Adrenal gland (tissue), 9 donors: ENCODE measurements at regions not wholly inside any gene's neighbourhood (a gene's known extent, or its start where the extent isn't known, plus 50 kb on each side); places are given as distances from the start of the nearest gene placed in this dataset.

Source experiments
- DNase-seq, 7 donors: peaks; one replicate each; pipeline ENCODE4 v3.0.0-alpha.2; 2019 to 2020
- H3K27ac ChIP-seq, 5 donors: fragments of 200-600 bp; sonication (generic) in 4 of 5; 1 replicate in 3 of 5; 2 replicates in 2 of 5; pipeline versions ENCODE4 v1.5.1 to v1.8.0; 2016 to 2020; ENCODE audit warnings: mild to moderate bottlenecking in 1 of 5
- H3K27me3 ChIP-seq: fragments of 200-600 bp; 2 replicates; pipeline ENCODE4 v1.8.0; 2021
- H3K36me3 ChIP-seq, 2 donors: fragments of 200-600 bp; replicated peaks in 1 of 2; 1 replicate in 1 of 2; 2 replicates in 1 of 2; pipeline versions ENCODE4 v1.5.1 to v1.8.0; 2018 to 2022
- H3K4me1 ChIP-seq, 2 donors: fragments of 200-600 bp; replicated peaks in 1 of 2; 1 replicate in 1 of 2; 2 replicates in 1 of 2; pipeline versions ENCODE4 v1.5.1 to v1.8.0; 2018 to 2021
- H3K4me3 ChIP-seq, 4 donors: fragments of 200-600 bp; sonication (generic) in 3 of 4; one replicate each; pipeline ENCODE4 v1.5.1; 2016 to 2018
- H3K9me3 ChIP-seq, 3 donors: fragments of 200-600 bp; sonication (generic) in 1 of 3; replicated peaks in 1 of 3; 1 replicate in 2 of 3; 2 replicates in 1 of 3; pipeline versions ENCODE4 v1.5.1 to v1.8.0; 2016 to 2021
- POLR2A ChIP-seq, 2 donors: fragments of 450-650 bp; IDR thresholded peaks; one replicate each; pipeline ENCODE4 v1.6.1; 2017; ENCODE audit warnings: antibody characterized with exemption in 2 of 2, mild to moderate bottlenecking in 2 of 2, moderate library complexity in 1 of 2
- WGBS, 4 donors: extraction: QIAGEN DNeasy Blood & Tissue Kit in 2 of 4; methylation state at CpG; one replicate each; pipeline versions ENCODE4 v1.1.5 to v1.1.7; 2013 to 2017; 5-methylcytosine and 5-hydroxymethylcytosine counted together
- intact Hi-C, 2 donors: fragments of 100-400 bp; cut with DNase I; formaldehyde crosslinking; loops; one replicate each; pipeline versions ENCODE4 v1.14.1 to v1.15.0; 2022 to 2023
- TF ChIP-seq, protein P1 (sequence below), 6 experiments: fragments of 450-650 bp in 4 of 6; fragments of 200-600 bp in 2 of 6; sonication (generic) in 1 of 6; IDR thresholded peaks; 1 replicate in 5 of 6; 2 replicates in 1 of 6; pipeline versions ENCODE4 v1.5.1 to v1.8.0; 2016 to 2021; ENCODE audit warnings: antibody characterized with exemption in 6 of 6, mild to moderate bottlenecking in 2 of 6, moderate library complexity in 1 of 6
- donor health status: healthy with polysubstance abuse.
- donor health status: Bipolar disorder and iron deficiency.
- donor health status: DM: yes; HTN: yes; CAD: no.
- donor health status: DM: no; HTN: no; CAD: no.
- donor health status: DM: no; HTN: no; CAD: no.

- DNase-seq, result no peak
- intact Hi-C loops, result no loop called here
- 69 to 79% (median 72%) methylated on average over 2 of the region's 2 CpGs for WGBS, 4 donors
- H3K4me1 ChIP-seq, result peaks cover 8 to 19% of the 10 kb centered on the region in 2 donors
- H3K27ac ChIP-seq, result no peak overlapping the region
- H3K27me3 ChIP-seq, result no peaks in the 10 kb centered on the region
- H3K9me3 ChIP-seq, result no peaks in the 10 kb centered on the region
- no peaks in the 10 kb centered on the region for H3K36me3 ChIP-seq
- no peak overlapping the region for H3K4me3 ChIP-seq
- no peak for TF ChIP-seq POLR2A (IDR thresholded peaks at IDR 0.05)
- TF ChIP-seq, protein P1, sequence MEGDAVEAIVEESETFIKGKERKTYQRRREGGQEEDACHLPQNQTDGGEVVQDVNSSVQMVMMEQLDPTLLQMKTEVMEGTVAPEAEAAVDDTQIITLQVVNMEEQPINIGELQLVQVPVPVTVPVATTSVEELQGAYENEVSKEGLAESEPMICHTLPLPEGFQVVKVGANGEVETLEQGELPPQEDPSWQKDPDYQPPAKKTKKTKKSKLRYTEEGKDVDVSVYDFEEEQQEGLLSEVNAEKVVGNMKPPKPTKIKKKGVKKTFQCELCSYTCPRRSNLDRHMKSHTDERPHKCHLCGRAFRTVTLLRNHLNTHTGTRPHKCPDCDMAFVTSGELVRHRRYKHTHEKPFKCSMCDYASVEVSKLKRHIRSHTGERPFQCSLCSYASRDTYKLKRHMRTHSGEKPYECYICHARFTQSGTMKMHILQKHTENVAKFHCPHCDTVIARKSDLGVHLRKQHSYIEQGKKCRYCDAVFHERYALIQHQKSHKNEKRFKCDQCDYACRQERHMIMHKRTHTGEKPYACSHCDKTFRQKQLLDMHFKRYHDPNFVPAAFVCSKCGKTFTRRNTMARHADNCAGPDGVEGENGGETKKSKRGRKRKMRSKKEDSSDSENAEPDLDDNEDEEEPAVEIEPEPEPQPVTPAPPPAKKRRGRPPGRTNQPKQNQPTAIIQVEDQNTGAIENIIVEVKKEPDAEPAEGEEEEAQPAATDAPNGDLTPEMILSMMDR (IDR thresholded peaks at IDR 0.05), result no peak
Measured at GRCh38 chr3:151552589-151552988, 91.7 kb upstream of the IGSF10 start.

DNA sequence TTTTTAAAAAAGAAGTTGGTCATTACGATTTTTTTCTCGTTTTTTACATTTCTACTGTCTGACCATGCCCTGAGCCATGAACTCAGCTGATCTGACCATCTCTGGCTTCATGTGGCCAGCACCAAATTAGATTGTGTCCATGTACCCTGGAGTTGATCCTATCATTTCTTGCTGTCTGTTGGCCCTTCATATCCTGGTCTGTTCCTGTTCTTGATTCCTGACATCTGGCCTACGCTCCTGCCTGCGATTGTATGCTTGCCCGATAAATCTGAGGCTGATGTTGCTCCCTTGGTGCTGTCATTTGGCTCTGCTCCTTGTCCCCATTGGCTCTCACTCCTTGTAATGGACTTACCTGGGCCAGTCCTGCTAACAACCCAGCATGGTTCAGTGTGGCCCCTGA is 89.8 kb upstream of the IGSF10 start:
- intact Hi-C loops, result no loop called here
- H3K9me3 ChIP-seq, result no peaks in the 10 kb centered on the region
- whole genome bisulfite sequencing, 4 donors, result 57 to 74% (median 63%) methylated on average over 5 of the region's 5 CpGs
- H3K27me3 ChIP-seq, result no peaks in the 10 kb centered on the region
- H3K4me3 ChIP-seq, result no peak overlapping the region
- H3K36me3 ChIP-seq, result no peaks in the 10 kb centered on the region
- H3K4me1 ChIP-seq, result peaks cover 8 to 25% of the 10 kb centered on the region in 2 donors
- peak overlapping the region in 4 of 5 donors; percentile 17 to 60 (median 60) for H3K27ac ChIP-seq
- DNase-seq, result peak in 3 of 7 donors; percentile 12 to 81 (median 25)
- TF ChIP-seq, protein P1 (IDR thresholded peaks at IDR 0.05), result no peak
- no peak for TF ChIP-seq POLR2A (IDR thresholded peaks at IDR 0.05)

GRCh38 chr3:151550025-151550618 is 89.3 kb upstream of the IGSF10 start:
- WGBS, 4 donors, result 23 to 41% (median 34%) methylated on average over 4 of the region's 4 CpGs
- intact Hi-C loops, result no loop called here

GRCh38 chr3:151548195-151548594 is 87.3 kb upstream of the IGSF10 start:
- Histone ChIP-seq H3K4me3 (no peak overlapping the region), H3K27ac (no peak overlapping the region), H3K36me3 (no peaks in the 10 kb centered on the region), H3K4me1 (peaks cover 8 to 28% of the 10 kb centered on the region in 2 donors), H3K27me3 (no peaks in the 10 kb centered on the region), H3K9me3 (no peaks in the 10 kb centered on the region)
- no peak for TF ChIP-seq POLR2A (IDR thresholded peaks at IDR 0.05)
- TF ChIP-seq, protein P1 (IDR thresholded peaks at IDR 0.05), result no peak
- no peak for DNase-seq
- intact Hi-C loops, result no loop called here
- 65 to 84% (median 78%) methylated on average over 2 of the region's 2 CpGs for WGBS, 4 donors

More at GRCh38 chr3:151550025-151550618, 89.3 kb upstream of the IGSF10 start:
- Histone ChIP-seq H3K4me1 (peaks cover 8 to 28% of the 10 kb centered on the region in 2 donors), H3K9me3 (no peaks in the 10 kb centered on the region), H3K27ac (peak overlapping the region in 3 of 5 donors; percentile 17 to 60 (median 60)), H3K27me3 (no peaks in the 10 kb centered on the region), H3K36me3 (no peaks in the 10 kb centered on the region), H3K4me3 (no peak overlapping the region)
- TF ChIP-seq, protein P1 (IDR thresholded peaks at IDR 0.05), result no peak
- no peak for TF ChIP-seq POLR2A (IDR thresholded peaks at IDR 0.05)
- peak in 1 of 7 donors; percentile 14 for DNase-seq
